ENCODE measurements at regions not wholly inside any gene's neighbourhood (a gene's known extent, or its start where the extent isn't known, plus 50 kb on each side); places are given as distances from the start of the nearest gene placed in this dataset.

DNA sequence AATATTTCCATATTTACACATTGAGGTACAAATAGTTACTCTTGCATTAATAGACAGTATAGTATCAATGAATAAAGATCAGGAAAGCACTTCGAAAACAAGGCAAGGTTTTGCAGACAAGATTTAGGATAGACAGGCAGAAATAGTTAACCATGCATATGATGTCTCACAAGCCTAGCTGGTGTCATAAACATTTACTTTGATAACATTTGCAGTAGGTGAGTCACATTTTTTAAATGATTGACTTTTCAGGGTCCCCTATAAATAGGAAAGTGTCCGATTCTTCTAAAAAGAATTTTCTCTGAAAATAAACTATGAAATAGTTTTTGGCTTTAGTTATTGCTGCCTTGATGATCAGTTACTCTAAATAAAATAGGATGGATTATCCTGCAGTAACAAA is 162.1 kb downstream of the SNX18 start:
- no peak for TF ChIP-seq EZH2phosphoT487 (IDR thresholded peaks at IDR 0.05; ENCODE audit: low read depth)
- TF ChIP-seq, protein P1, sequence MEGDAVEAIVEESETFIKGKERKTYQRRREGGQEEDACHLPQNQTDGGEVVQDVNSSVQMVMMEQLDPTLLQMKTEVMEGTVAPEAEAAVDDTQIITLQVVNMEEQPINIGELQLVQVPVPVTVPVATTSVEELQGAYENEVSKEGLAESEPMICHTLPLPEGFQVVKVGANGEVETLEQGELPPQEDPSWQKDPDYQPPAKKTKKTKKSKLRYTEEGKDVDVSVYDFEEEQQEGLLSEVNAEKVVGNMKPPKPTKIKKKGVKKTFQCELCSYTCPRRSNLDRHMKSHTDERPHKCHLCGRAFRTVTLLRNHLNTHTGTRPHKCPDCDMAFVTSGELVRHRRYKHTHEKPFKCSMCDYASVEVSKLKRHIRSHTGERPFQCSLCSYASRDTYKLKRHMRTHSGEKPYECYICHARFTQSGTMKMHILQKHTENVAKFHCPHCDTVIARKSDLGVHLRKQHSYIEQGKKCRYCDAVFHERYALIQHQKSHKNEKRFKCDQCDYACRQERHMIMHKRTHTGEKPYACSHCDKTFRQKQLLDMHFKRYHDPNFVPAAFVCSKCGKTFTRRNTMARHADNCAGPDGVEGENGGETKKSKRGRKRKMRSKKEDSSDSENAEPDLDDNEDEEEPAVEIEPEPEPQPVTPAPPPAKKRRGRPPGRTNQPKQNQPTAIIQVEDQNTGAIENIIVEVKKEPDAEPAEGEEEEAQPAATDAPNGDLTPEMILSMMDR (IDR thresholded peaks at IDR 0.05; ENCODE audit: low read depth, low read length): no peak

All from OCI-LY3 (cell line).